Ascending aorta (tissue), 2 donors: ENCODE measurements at regions not wholly inside any gene's neighbourhood (a gene's known extent, or its start where the extent isn't known, plus 50 kb on each side); places are given as distances from the start of the nearest gene placed in this dataset.

Experiments
- DNase-seq, 2 donors: peaks; one replicate each; pipeline ENCODE4 v3.0.0-alpha.2; 2019; ENCODE audit warnings: low spot score in 2 of 2
- H3K27ac ChIP-seq, 2 donors: fragments of 200-600 bp; sonication (generic); one replicate each; pipeline ENCODE4 v1.5.1; 2016 to 2017; ENCODE audit warnings: mild to moderate bottlenecking in 1 of 2
- H3K27me3 ChIP-seq: fragments of 200-600 bp; sonication (generic); one replicate; pipeline ENCODE4 v1.5.1; 2017
- H3K36me3 ChIP-seq, 2 donors: fragments of 200-600 bp; sonication (generic); one replicate each; pipeline ENCODE4 v1.5.1; 2016
- H3K4me1 ChIP-seq, 2 donors: fragments of 200-600 bp; sonication (generic); one replicate each; pipeline ENCODE4 v1.5.1; 2016 to 2017; ENCODE audit warnings: mild to moderate bottlenecking in 1 of 2
- H3K4me3 ChIP-seq, 2 donors: fragments of 200-600 bp; sonication (generic); one replicate each; pipeline ENCODE4 v1.5.1; 2016 to 2017; ENCODE audit warnings: mild to moderate bottlenecking in 1 of 2
- H3K9me3 ChIP-seq, 2 donors: fragments of 200-600 bp; sonication (generic); one replicate each; pipeline ENCODE4 v1.5.1; 2016
- intact Hi-C: fragments of 100-400 bp; cut with DNase I; formaldehyde crosslinking; loops from one replicate; pipeline ENCODE4 v1.15.1; 2023
- TF ChIP-seq, protein P1 (sequence below), 3 experiments: fragments of 200-600 bp in 2 of 3; fragments of 450-650 bp in 1 of 3; sonication (generic) in 2 of 3; IDR thresholded peaks; one replicate each; pipeline ENCODE4 v1.5.1; 2016 to 2019; ENCODE audit warnings: antibody characterized with exemption in 3 of 3, mild to moderate bottlenecking in 1 of 3, moderate library complexity in 1 of 3

DNA sequence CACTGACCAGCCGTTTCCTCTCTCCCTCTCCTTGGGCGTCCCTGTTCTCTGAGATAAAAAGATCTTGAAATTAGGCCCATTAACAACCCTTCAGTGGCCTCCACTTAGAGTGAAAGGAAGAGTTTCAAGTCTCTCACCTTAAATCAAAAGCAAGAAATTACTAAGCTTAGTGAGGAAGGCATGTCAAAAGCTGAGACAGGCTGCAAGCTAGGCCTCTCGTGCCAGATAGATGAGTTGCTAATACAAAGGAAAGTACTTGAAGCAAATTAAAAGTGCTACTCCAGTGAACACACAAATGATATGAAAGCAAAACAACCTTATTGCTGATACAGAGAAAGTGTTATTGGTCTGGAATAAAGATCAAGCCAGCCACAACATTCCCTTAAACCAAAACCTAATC, 331.3 kb upstream of the SEMA6A start:
- intact Hi-C loops: no loop called here
- no peak for DNase-seq
- H3K27me3 ChIP-seq: no peaks in the 10 kb centered on the region
- no peaks in the 10 kb centered on the region for H3K36me3 ChIP-seq
- no peaks in the 10 kb centered on the region for H3K4me1 ChIP-seq
- H3K27ac ChIP-seq: no peak overlapping the region
- TF ChIP-seq, protein P1, sequence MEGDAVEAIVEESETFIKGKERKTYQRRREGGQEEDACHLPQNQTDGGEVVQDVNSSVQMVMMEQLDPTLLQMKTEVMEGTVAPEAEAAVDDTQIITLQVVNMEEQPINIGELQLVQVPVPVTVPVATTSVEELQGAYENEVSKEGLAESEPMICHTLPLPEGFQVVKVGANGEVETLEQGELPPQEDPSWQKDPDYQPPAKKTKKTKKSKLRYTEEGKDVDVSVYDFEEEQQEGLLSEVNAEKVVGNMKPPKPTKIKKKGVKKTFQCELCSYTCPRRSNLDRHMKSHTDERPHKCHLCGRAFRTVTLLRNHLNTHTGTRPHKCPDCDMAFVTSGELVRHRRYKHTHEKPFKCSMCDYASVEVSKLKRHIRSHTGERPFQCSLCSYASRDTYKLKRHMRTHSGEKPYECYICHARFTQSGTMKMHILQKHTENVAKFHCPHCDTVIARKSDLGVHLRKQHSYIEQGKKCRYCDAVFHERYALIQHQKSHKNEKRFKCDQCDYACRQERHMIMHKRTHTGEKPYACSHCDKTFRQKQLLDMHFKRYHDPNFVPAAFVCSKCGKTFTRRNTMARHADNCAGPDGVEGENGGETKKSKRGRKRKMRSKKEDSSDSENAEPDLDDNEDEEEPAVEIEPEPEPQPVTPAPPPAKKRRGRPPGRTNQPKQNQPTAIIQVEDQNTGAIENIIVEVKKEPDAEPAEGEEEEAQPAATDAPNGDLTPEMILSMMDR (IDR thresholded peaks at IDR 0.05): no peak
- no peaks in the 10 kb centered on the region for H3K9me3 ChIP-seq
- no peak overlapping the region for H3K4me3 ChIP-seq

GRCh38 chr5:116900793-116901192, 326.2 kb upstream of the SEMA6A start:
- H3K27ac ChIP-seq: no peak overlapping the region
- H3K4me1 ChIP-seq: no peaks in the 10 kb centered on the region
- no peaks in the 10 kb centered on the region for H3K27me3 ChIP-seq
- TF ChIP-seq, protein P1 (IDR thresholded peaks at IDR 0.05): no peak
- DNase-seq: no peak
- no peaks in the 10 kb centered on the region for H3K36me3 ChIP-seq
- intact Hi-C loops: no loop called here
- no peaks in the 10 kb centered on the region for H3K9me3 ChIP-seq
- H3K4me3 ChIP-seq: no peak overlapping the region

DNA sequence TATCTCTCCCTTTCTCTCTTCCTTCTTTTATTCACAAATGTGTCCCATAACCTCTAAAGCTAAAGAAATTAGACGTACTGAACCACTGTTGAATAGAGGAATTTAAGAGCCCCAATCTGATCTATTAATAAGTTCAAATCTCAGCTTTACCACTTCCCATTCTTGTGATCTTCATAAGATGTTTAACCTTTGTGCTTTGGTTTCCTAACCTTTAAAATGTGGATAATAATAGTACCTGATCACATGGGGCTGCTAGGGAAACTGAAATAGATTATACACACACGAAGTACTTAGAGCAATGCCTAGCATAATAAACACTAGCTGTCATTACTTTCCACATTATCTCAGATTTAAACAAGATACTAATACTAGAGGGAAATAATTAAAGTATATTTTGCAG, 324.3 kb upstream of the SEMA6A start:
- Histone ChIP-seq H3K27ac (no peak overlapping the region), H3K9me3 (no peaks in the 10 kb centered on the region), H3K4me1 (no peaks in the 10 kb centered on the region), H3K4me3 (no peak overlapping the region), H3K36me3 (no peaks in the 10 kb centered on the region), H3K27me3 (no peaks in the 10 kb centered on the region)
- TF ChIP-seq, protein P1 (IDR thresholded peaks at IDR 0.05): no peak
- no peak for DNase-seq
- intact Hi-C loops: no loop called here

DNA sequence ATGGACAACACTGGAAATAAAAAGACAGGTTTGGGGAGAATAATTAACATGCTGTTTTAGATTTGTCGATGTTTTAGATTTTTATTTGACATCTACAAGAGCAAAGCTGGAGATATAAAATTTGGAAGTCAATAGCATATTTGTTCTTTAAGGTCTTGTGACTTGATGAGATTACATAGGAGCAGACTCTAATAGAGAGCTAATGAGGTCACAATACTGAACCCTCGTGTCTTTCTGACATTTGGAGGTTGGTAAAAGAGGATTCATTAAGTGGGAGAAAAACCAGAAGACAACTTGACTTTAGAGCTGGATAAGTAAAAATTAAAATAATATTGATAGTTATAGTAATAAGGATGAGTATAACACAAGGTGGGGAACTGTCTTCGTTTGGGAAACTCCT, 322.7 kb upstream of the SEMA6A start:
- Histone ChIP-seq H3K27me3 (no peaks in the 10 kb centered on the region), H3K4me1 (no peaks in the 10 kb centered on the region), H3K9me3 (no peaks in the 10 kb centered on the region), H3K36me3 (no peaks in the 10 kb centered on the region), H3K4me3 (no peak overlapping the region), H3K27ac (no peak overlapping the region)
- TF ChIP-seq, protein P1 (IDR thresholded peaks at IDR 0.05): no peak
- intact Hi-C loops: no loop called here
- no peak for DNase-seq

- intact Hi-C loops: no loop called here
- TF ChIP-seq, protein P1 (IDR thresholded peaks at IDR 0.05): no peak
- DNase-seq: no peak
- Histone ChIP-seq H3K27ac (no peak overlapping the region), H3K9me3 (no peaks in the 10 kb centered on the region), H3K4me3 (no peak overlapping the region), H3K36me3 (no peaks in the 10 kb centered on the region), H3K27me3 (no peaks in the 10 kb centered on the region), H3K4me1 (no peaks in the 10 kb centered on the region)
These were observed 321.4 kb upstream of the SEMA6A start for GRCh38 chr5:116896001-116896400.

DNA sequence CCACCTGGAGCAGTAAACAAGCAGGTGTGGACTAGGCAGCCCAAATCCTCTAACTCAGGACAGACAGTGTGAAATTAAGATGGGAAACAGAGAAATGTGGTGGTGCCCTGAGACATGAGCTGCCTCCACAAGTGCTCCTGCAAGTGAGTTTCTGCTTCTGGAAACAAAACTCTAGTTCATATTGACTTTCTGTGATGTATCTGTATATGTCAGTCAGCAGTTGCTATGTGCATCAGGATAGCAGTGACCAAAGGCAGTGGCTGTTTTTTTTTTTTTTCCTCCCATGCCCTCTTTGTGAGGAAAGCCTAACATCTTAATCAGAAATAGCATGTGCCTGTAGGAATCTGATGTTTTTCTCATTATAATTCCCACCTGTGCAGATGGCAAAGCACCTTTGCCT, 318.4 kb upstream of the SEMA6A start:
- no peaks in the 10 kb centered on the region for H3K9me3 ChIP-seq
- H3K27me3 ChIP-seq: no peaks in the 10 kb centered on the region
- intact Hi-C loops: no loop called here
- no peak overlapping the region for H3K27ac ChIP-seq
- H3K4me1 ChIP-seq: no peaks in the 10 kb centered on the region
- H3K36me3 ChIP-seq: no peaks in the 10 kb centered on the region
- H3K4me3 ChIP-seq: no peak overlapping the region
- TF ChIP-seq, protein P1 (IDR thresholded peaks at IDR 0.05): no peak
- DNase-seq: no peak
